ENCODE measurements at regions not wholly inside any gene's neighbourhood (a gene's known extent, or its start where the extent isn't known, plus 50 kb on each side); places are given as distances from the start of the nearest gene placed in this dataset.
"Not testable (repeated sequence)": the region's sequence is repeated elsewhere in the genome, so short reads cannot be mapped to it uniquely, and the experiment has no call there.

GRCh38 chr6:15898693-15899092 is 230.2 kb upstream of the MYLIP start:
- no peak for DNase-seq (ENCODE audit: low spot score)

GRCh38 chr6:15897063-15897876 is 231.6 kb upstream of the MYLIP start:
- DNase-seq (ENCODE audit: low spot score) = no peak

- no peak for DNase-seq (ENCODE audit: low spot score)
These were observed 232.3 kb upstream of the DTNBP1 start for GRCh38 chr6:15894973-15895725.

- peak; percentile 54 for DNase-seq (ENCODE audit: low spot score)
These were observed 230.9 kb upstream of the DTNBP1 start for GRCh38 chr6:15893556-15894253.

GRCh38 chr6:15892369-15892768 is 229.5 kb upstream of the DTNBP1 start:
- no peak for DNase-seq (ENCODE audit: low spot score)

GRCh38 chr6:15888798-15889772 is 226.3 kb upstream of the DTNBP1 start:
- DNase-seq (ENCODE audit: low spot score) = no peak

GRCh38 chr6:15887491-15888461 is 224.9 kb upstream of the DTNBP1 start:
- no peak for DNase-seq (ENCODE audit: low spot score)

GRCh38 chr6:15885624-15886023 is 222.8 kb upstream of the DTNBP1 start:
- DNase-seq (ENCODE audit: low spot score) = no peak

GRCh38 chr6:15883593-15883992 is 220.8 kb upstream of the DTNBP1 start:
- not testable (repeated sequence) for DNase-seq (ENCODE audit: low spot score)

- DNase-seq (ENCODE audit: low spot score) = no peak
These were observed 220.1 kb upstream of the DTNBP1 start for GRCh38 chr6:15882915-15883314.

GRCh38 chr6:15882345-15882744 is 219.5 kb upstream of the DTNBP1 start:
- DNase-seq (ENCODE audit: low spot score) = no peak

GRCh38 chr6:15881150-15881549 is 218.3 kb upstream of the DTNBP1 start:
- DNase-seq (ENCODE audit: low spot score) = no peak

GRCh38 chr6:15880262-15880973 is 217.6 kb upstream of the DTNBP1 start:
- no peak for DNase-seq (ENCODE audit: low spot score)

GRCh38 chr6:15879371-15880261 is 216.8 kb upstream of the DTNBP1 start:
- no peak for DNase-seq (ENCODE audit: low spot score)

GRCh38 chr6:15877231-15877630 is 214.4 kb upstream of the DTNBP1 start:
- no peak for DNase-seq (ENCODE audit: low spot score)

- no peak for DNase-seq (ENCODE audit: low spot score)
These were observed 213.6 kb upstream of the DTNBP1 start for GRCh38 chr6:15876406-15876805.

GRCh38 chr6:15875797-15876196 is 213.0 kb upstream of the DTNBP1 start:
- no peak for DNase-seq (ENCODE audit: low spot score)

- no peak for DNase-seq (ENCODE audit: low spot score)
These were observed 212.0 kb upstream of the DTNBP1 start for GRCh38 chr6:15874821-15875220.

- DNase-seq (ENCODE audit: low spot score) = no peak
These were observed 211.5 kb upstream of the DTNBP1 start for GRCh38 chr6:15874326-15874725.

Data from hematopoietic multipotent progenitor cell treated with erythropoietin and hydrocortisone succinate and interleukin-3 and kit ligand, for 15 days (in vitro differentiated cells).